ENCODE measurements at regions not wholly inside any gene's neighbourhood (a gene's known extent, or its start where the extent isn't known, plus 50 kb on each side); places are given as distances from the start of the nearest gene placed in this dataset.

DNA sequence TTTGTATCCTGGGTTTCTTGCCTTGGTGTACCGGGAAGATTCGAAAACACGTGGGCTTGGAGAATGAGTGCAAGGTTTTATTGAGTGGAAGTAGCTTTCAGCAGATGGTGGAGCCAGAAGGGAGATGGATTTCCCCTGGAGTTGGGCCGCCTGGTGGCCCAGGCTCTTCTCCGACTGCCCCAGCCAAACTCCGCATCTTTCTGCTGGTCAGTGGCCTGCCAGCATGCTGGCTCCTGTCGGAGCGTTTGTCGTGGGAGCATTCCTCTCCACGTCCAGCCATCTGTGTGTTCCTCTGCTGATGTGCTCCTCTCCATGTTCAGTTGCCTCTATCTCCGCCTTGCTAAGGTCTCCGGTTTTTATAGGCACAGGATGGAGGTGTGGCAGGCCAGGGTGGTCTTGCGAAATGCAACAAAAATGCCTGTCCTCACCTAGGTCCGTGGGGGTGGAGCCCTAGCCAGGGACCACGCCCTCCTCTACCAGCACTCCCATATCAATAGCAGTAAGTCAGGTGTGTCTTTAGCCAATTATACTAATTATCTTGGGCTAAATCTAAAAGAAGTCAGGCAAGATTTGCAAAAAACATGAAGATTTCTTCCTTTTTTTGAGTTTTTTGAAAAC lies 745.8 kb upstream of the AMOT start:
- TF ChIP-seq, protein P1, sequence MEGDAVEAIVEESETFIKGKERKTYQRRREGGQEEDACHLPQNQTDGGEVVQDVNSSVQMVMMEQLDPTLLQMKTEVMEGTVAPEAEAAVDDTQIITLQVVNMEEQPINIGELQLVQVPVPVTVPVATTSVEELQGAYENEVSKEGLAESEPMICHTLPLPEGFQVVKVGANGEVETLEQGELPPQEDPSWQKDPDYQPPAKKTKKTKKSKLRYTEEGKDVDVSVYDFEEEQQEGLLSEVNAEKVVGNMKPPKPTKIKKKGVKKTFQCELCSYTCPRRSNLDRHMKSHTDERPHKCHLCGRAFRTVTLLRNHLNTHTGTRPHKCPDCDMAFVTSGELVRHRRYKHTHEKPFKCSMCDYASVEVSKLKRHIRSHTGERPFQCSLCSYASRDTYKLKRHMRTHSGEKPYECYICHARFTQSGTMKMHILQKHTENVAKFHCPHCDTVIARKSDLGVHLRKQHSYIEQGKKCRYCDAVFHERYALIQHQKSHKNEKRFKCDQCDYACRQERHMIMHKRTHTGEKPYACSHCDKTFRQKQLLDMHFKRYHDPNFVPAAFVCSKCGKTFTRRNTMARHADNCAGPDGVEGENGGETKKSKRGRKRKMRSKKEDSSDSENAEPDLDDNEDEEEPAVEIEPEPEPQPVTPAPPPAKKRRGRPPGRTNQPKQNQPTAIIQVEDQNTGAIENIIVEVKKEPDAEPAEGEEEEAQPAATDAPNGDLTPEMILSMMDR (IDR thresholded peaks at IDR 0.05; ENCODE audit: insufficient read depth, low read length), result no peak
- no peak overlapping the region for H3K4me3 ChIP-seq (ENCODE audit: low read depth, low read length)

DNA sequence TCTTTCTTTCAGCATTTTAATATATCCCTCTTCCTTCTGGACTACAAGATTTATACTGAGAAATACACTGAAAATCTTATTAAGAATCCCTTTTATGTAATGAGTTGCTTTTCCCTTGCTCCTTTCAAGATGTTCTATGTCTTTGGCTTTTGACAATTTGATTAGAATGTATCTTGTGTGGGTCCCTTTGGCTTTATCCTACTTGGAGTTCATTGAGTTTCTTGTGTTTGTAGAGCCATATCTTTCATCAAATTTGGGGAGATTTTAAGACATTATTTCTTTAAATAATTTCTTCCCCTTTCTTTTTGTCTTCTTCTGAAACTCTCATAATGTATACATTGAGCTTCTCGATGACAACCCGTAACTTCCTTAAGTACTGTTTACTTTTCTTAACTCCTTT lies 739.9 kb upstream of the AMOT start:
- no peak overlapping the region for H3K4me3 ChIP-seq (ENCODE audit: low read depth, low read length)
- TF ChIP-seq, protein P1 (IDR thresholded peaks at IDR 0.05; ENCODE audit: insufficient read depth, low read length), result no peak

More for the DNA sequence above, 745.8 kb upstream of the AMOT start:
- no peak for DNase-seq (ENCODE audit: low read depth)

GRCh38 chrX:113558576-113558975 lies 717.9 kb upstream of the AMOT start:
- no peak overlapping the region for H3K4me3 ChIP-seq (ENCODE audit: low read depth, low read length)
- TF ChIP-seq, protein P1 (IDR thresholded peaks at IDR 0.05; ENCODE audit: insufficient read depth, low read length), result no peak
- DNase-seq (ENCODE audit: low read depth), result no peak

More for the DNA sequence above, 739.9 kb upstream of the AMOT start:
- no peak for DNase-seq (ENCODE audit: low read depth)

GRCh38 chrX:113551919-113552318 lies 711.3 kb upstream of the AMOT start:
- H3K4me3 ChIP-seq (ENCODE audit: low read depth, low read length), result no peak overlapping the region
- TF ChIP-seq, protein P1 (IDR thresholded peaks at IDR 0.05; ENCODE audit: insufficient read depth, low read length), result no peak
- no peak for DNase-seq (ENCODE audit: low read depth)

GRCh38 chrX:113548308-113549015 lies 707.8 kb upstream of the AMOT start:
- DNase-seq (ENCODE audit: low read depth), result no peak
- TF ChIP-seq, protein P1 (IDR thresholded peaks at IDR 0.05; ENCODE audit: insufficient read depth, low read length), result no peak
- no peak overlapping the region for H3K4me3 ChIP-seq (ENCODE audit: low read depth, low read length)

GRCh38 chrX:113545040-113545439 lies 704.4 kb upstream of the AMOT start:
- no peak overlapping the region for H3K4me3 ChIP-seq (ENCODE audit: low read depth, low read length)
- peak; percentile 1 for DNase-seq (ENCODE audit: low read depth)
- TF ChIP-seq, protein P1 (IDR thresholded peaks at IDR 0.05; ENCODE audit: insufficient read depth, low read length), result no peak
